Retina (tissue), 1 donor: ENCODE measurements at regions not wholly inside any gene's neighbourhood (a gene's known extent, or its start where the extent isn't known, plus 50 kb on each side); places are given as distances from the start of the nearest gene placed in this dataset.

Source experiments
- DNase-seq: peaks from one replicate; pipeline ENCODE4 v3.0.0-alpha.2; 2016

DNA sequence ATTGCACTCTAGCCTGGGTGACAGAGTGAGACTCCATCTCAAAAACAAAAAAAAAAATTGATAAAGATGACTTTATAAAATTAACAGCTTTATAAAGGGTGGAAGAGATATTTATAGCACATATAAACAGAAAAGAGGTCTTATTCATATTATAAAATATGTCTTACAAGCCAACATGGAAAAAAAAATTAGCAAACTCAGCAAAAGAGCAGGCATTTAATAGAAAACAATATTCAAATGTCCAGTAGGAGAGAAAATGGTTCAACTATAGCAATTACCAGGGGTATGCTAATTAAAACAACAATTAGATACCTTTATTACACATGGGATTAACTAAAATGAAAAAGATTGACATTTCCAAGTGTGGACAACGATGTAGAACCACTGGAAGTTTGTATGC, 929.1 kb downstream of the REEP3 start:
- no peak for DNase-seq

DNA sequence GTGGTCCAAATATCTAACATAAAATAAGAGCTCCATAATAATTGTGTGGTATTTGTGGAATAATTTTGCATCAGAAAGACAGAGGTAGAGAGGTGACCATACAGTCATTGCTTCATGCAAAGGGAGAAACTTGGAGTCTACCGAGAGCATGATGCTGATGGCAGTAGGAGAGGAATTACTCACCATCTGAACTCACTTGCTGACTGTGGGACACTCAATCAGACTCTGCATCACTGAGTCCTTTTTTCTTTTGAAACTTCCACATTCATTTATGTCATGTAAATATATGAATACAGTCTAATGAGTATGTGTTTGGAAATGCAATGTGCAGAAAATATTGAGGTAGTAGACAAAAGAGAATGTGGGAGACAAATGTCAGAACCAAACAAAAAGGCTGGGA, 933.8 kb downstream of the REEP3 start:
- DNase-seq, result no peak

DNA sequence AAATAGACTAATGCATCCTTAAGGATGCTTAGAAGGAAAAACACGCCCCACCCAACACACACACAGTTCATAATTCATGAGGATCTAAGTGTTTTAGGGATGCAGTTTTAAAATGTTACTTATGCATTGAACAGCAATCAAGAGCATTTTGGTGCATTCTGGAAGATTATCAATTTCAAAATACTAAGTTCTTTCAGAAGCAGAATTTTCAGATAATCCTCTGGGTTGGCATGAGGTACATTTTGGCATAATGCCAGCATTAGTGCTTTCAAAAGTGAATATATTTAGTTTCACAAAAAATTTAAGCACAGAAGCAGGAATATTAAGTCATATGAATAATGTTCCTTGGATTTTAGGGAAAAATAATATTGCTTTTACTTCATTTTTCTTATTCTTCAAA, 937.1 kb downstream of the REEP3 start:
- DNase-seq, result no peak

DNA sequence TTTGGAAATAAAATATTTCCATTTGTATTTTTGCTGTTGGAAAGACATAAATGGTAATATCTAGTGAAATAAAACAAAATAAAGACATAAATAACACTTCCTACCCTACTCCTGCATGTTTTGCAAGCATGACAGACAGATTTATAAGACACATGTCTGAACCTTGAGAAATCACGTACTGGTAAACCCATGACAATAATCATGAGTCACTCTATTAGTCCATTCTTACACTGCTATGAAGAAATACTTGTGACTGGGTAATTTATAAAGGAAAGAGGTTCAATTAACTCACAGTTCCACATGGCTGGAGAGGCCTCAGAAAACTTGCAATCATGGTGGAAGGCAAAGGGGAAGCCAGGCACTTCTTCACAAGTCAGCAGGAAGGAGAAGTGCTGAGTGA, 942.2 kb downstream of the REEP3 start:
- no peak for DNase-seq

DNA sequence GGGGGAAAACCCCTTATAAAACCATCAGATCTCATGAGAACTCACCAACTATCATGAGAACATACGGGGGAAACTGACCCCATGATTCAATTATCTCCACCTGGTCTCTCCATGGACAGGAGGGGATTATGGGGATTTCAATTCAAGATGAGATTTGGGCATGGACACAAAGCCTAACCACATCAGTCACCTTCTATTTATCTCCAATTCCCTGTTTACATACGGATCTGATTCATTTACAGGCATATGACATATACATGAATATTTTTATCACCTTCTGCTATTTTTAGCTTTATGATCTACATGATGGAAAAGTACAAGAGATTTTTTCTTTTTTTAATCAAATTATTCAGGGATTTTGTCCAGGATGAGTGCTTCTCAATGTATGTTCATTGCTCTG, 944.5 kb downstream of the REEP3 start:
- DNase-seq, result no peak

DNA sequence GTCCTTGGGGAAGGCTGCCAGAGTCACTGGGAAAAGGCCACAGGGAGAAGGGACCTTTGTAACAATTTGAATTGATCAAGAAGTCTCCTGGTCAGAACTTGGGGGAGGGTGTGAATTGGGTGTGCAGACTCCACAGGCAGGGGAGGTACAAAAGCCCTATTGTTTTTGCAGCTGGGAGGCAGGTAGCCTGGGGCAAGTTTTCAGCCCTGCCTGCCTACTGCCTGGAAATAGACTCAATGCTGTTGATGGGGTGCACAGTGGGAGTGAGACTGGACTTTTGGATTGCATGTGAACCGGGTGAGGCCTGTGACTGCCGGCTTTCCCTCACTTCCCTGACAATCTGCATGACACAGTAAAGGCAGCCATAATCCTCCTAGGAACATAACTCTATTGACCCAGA, 947.0 kb downstream of the REEP3 start:
- DNase-seq, result no peak

DNA sequence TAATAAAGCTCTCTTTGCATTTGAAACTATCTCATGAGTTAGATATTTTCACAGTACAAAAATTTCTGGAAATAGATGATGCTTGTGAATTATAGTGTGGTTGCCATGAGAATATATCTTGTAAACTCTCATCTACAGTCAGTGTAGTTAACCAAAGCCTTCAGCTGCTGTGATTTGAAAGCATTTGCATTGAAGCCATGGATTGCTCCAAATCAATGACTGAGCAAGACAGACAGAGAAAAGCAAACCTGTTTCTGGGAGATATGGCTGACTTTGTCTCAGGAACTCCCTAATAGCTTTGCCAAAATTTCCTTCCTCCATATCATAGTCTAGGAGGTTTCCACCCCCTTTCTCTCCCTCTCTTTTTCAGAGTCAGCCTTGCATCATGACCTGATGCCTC, 955.3 kb downstream of the REEP3 start:
- DNase-seq, result no peak

DNA sequence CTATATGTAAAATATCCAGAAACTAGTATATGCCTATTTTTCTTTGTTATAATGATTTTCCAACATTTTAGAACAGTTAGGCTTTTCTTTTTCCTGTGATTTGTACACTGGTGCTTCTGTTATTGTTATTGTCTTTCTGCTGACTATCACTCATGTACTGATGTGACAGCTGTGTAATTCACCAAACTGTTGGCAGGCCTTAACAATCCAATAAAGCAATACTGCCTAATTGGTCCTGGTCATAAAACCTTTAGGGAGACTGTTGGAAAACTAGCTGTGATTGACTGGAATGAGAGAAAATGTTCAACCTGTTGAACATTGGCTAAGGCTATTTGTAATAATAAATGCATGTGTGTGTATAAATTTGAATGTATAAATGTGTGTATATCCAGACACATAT, 956.6 kb downstream of the REEP3 start:
- no peak for DNase-seq

DNA sequence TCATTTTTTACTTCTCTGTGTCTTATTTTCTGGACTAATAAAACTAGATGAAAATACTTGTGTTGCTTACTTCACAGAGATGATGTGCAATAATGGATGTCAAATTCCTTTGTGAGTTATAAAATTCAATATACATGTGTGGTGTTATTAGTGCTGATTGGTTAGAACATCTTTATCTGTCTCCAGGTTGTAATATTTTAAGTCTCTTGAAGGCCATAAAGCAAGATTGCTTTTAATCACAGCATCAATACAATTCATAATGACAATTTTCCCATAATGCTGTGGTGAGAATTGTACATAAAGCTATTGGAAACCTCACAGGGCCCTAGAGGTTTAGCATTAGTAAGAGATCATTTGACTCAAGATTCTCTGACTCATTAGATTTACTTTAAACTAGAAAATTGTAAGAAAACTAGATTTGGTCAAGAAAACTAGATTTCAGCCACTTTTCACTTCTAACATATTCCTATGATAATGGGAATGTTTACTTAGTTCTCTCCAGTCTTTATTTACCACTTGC, 963.7 kb downstream of the REEP3 start:
- DNase-seq, result no peak

DNA sequence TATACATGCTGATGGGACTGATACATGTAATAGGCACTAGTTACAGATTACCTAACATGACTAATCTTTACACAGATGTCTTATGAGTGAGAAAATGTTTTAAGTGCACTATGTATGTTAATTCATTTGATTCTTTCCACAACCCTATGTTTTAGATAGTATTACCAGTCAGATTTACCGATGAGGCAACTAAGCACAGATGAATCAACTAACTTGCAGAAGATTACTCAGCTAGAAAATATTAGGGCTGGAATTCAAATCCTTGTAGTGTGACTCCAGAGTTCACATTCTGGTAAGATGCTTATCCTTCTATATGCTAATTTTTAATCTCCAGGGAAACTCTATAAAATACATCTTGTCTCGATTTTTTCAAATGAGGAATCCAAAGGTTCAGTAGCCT, 964.9 kb downstream of the REEP3 start:
- DNase-seq, result no peak

DNA sequence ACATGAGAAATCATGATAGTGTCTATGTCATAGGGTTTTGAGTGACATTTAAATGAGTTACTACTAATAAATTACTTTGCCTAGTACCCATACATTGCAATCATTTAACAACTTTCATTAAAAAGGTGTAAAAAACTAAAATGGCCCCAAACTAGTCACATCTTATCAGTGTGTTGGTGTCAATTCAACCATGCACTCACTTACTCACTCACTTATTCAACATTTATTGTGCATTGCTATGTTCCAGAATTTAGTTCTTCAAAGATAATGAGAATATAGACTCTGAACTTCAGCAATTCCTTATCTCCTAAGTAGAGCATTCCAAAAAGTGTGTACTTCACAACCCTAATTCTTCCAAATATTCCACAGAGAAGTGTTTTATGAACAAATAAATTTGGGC, 965.7 kb downstream of the REEP3 start:
- no peak for DNase-seq

DNA sequence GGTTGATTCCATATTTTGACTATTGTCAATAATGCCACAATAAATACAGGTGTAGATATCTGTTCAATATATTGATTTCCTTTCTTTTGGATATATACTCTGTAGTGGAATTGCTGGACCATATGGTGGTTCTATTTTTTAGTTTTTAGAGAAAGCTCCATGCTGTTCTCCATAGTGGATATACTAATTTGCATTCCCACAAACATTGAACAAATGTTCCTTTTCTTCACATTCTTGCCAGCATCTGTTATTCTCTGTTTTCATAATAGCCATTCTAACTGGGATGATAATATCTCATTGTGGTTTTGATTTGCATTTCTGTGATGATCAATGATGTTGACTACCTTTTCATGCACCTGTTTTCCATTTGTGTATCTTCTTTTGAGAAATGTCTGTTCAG, 973.7 kb downstream of the REEP3 start:
- no peak for DNase-seq

DNA sequence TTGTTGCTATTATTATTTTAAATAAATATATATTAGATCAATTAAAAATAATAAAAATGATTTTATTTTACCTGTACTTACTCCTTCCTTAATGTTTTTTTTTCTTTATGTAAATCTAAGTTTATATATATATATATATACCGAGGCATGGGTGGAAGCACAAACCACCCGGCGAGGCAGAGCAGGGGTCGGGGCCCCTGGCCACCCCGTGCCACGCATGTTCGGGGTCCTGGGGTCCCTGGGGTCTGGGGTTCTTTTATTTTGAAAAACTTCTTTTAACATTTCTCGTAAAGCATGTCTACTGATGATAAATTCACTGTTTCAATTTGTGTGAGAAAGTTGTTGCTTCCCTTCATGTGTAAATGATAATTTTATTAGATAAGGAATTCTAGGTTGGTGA, 976.1 kb downstream of the REEP3 start:
- no peak for DNase-seq

DNA sequence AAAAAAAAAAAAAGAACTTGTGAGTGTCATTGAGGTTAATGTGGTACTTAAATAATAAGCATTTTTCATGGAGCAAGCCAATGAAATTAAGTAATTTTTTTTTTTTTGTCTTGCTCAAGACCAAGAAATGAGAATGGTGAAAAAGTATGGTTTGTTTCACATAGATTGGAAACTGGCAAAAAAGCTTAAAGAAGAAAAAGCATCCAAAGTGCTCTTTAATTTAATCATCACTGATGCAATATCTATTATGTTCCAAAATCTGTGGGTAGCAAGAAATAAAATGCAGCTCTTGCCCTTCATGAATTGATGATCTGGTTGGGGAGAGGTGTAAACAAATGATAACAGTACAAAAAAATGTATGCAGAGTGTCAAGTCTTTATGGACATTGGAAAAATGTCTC, 980.6 kb downstream of the REEP3 start:
- DNase-seq, result no peak

DNA sequence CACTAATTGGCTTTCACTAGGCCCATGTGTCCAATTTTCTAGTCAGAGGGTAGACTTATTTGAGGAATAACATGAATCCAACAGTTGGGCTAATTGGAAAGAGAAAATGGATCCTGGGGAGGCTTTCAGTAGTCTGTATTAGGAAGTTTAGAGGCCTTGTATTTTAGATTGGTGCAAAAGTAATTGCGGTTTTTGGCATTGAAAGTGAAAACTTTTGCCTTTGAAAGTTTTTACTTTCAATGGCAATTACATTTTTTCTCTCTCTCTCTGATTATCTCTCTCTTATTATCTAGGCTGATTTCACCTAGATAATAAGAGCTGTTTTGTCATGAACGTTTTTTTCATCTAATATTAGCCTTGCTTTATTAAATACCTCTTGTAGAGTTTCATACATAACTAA, 981.7 kb downstream of the REEP3 start:
- DNase-seq, result no peak

DNA sequence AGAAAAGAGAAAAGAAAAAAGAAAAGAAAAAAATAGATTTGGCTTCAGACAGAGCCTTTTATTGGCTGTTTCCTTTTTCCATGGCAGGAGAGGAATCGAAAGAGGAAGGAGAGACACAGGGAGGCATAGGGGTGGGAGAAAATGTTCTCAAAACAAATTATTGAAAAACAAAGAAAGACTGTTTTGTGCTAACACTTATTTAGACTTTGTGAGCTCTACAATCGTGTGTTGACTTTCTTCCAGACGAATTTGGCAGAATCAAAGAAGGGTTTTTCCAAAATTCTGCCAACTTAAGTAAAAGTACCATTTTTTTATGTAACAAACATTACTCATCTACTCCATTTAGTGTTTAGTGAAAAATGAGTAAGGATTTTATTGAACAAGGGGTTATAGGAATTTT, 982.2 kb downstream of the REEP3 start:
- no peak for DNase-seq

DNA sequence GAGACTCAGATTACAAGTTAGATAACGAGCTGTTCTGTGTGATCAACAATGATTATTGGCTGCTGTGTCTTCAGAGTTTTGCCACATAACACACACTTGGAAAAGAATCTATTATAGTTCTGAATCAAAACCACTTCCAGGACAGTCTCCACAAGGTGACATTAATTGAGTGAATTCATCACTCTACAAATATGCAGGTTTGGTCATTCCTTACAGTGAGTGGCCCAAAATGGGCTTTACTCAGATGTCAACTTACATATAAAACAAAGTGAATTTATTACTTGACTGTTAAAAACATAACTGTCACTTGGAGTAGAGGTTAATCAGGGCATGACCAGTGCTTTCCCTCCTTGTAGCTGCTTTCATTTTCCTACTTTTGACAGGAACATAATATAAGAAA, 984.3 kb downstream of the REEP3 start:
- DNase-seq, result no peak

DNA sequence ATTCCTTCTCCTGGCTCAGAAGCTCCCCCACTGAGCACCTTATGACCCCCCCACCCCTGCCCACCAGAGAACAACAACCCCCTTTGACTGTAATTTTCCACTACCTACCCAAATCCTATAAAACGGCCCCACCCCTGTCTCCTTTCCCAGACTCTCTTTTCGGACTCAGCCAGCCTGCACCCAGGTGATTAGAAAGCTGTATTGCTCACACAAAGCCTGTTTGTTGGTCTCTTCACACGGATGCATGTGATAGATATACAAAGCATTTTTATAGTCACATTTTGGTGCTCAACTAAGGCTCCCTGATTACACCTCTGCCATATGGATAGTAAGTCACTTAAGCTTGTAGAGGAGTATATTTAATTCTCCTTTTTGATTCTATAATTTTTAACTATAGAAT, 985.8 kb downstream of the REEP3 start:
- no peak for DNase-seq

DNA sequence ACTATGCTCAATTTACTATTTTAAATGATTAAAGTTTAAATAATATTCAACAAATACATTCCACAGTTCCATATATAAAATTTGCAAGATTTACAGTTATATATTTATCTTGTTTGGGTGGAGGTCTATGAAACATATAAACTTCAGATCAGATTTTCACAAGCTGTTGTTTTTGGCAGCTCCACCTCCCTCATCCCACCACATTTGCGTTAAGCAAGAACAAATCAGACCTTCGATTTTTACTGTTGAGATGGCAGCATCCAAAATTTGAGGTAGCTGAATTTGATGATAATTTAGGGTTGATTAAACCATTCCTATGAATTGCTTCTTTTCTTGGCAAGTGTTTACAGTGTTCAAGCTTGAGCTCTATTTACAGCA, 986.4 kb downstream of the REEP3 start:
- no peak for DNase-seq

DNA sequence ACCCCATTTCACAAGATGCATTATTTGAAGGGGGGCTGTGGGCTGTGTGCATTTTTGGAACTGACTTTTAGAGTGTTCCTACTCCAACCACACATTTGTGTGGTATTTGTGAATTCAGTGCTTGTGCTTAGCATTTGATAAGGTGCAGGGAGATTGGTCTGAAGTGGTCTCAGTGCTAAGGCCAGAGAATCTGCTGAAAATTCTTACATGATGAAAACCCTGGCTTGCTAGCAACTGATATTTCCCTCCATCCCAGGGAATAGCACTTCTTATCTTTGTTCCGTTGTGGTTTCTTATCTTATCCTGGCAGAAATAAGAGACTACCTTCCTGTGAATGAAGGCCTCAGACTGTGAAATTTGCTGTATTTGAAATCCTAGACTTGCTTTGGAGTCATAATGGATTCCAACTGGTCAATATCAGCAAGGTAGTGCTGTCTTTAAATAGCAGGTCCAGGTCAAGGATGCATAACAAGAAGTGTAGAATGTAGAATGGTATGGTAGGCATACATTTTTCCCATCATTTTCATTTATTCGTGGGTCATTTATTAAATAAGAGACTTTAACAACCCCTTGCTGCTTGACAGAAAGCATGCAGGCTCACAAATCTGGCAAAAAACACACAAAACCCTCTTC, 986.9 kb downstream of the REEP3 start:
- DNase-seq, result no peak

DNA sequence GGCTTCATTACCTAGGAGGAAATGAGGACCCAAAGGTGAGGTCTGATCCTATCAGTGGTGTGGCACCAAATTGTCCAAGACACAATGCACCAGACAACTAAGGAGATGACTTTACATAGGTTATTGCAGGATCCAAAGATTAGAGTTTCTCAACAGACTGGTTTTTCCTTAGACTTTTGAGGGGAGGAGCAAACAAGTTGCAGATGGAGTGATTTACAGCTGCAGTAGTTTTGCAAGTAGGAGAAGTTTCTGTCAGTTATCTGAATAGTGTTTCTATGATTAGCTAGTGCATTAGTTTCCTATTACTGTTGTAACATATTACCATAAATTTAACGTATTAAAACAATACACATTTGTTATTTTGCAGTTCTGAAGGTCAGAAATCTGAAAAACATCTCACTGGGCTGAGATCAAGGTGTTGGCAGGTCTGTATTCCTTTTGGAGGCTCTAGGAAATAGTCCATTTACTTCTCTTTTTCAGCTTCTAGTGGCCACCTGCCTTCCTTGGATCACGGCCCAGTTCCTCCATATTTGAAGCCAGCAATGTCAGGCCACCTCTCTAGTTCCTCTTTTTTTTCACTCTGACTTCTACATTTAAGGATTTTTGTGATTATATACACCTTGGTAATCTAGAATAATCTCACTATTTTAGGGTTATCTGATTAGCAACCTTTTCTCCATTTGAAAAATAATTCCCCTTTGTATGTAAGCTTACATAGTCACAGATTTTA, 994.9 kb downstream of the REEP3 start:
- no peak for DNase-seq

DNA sequence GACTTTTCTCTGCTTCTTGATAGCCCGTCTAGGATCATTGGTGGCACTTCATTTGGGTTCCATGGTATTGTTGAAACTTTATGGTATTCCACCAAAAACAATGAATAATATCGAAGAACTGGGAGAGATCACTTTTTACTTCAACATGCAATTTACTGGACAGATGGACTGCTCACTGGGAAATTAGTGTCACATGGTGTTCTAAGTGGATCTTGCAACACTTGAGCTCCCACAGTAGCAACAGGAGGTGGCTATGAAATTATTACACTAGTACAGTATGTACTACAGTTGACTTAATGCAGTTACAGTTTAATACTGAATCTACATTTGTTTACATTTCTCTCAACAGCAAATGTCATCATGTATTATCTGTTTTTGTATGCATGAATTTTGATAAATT, 997.3 kb downstream of the REEP3 start:
- no peak for DNase-seq

DNA sequence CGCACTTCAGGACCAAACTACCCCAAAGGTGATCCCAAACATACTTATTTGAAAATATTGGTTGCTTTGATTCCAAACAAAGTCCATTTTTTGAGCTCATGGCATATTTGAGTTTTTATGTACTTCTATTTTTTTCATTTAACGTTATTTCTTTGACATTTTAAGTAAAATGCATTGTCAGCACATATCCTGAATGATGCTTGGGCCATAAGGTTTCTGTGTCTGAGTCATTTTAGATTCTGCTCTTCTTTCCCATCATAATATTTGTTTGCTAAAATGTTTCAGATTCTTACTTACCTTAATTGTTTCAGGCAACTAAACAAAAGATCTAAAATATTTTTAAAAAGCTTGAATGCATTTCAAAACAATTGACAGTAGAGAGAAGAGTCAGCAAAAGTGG, 998.2 kb downstream of the REEP3 start:
- no peak for DNase-seq

DNA sequence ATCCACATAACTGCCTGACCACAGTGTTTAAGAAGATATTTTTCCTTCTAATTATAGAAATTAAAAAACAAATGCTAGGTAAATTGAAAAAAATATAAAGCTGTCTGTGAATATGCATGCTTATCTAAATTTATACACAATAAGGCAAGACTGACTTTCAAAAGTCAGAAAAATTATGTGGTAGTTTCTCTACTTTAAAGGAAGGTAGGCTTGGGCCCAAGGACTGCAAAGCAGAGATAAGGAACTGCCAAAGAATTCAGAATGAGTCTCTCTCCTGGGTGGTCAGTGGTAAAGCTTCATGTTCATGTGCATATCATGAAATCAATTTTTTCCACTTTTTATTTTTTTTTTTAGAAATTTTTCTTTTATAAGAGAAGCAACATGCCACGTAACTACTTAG, 998.6 kb downstream of the REEP3 start:
- no peak for DNase-seq
